ENCODE measurements at regions not wholly inside any gene's neighbourhood (a gene's known extent, or its start where the extent isn't known, plus 50 kb on each side); places are given as distances from the start of the nearest gene placed in this dataset.

- FAIRE-seq = no peak
These were observed 180.7 kb upstream of the POU3F3 start for GRCh38 chr2:104673225-104673624.

GRCh38 chr2:104678181-104678580, 175.7 kb upstream of the POU3F3 start:
- DNase-seq (ENCODE audit: low spot score) (no peak), FAIRE-seq (no peak)

More at GRCh38 chr2:104673225-104673624, 180.7 kb upstream of the POU3F3 start:
- DNase-seq (ENCODE audit: low spot score) = no peak

DNA sequence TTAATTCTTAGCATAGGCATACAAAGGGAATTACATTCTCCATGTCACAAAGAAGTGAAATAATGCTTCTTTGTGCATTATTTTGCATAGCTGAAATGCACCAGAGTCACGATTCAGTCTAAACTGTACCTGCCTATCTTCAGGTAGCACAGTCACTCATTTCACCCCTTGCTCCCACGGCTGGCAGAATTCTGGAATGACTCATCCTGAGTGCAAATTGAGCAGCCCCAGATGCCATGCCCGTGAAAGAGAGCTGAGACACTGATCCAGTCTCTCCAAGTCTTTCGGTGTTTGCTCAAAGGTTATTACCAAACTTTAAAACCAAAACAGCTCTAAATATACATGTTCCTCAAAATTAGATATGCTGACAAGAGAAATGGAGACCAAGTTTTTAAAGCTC, 168.3 kb upstream of the POU3F3 start:
- FAIRE-seq = no peak
- DNase-seq (ENCODE audit: low spot score) = peak; percentile 33

DNA sequence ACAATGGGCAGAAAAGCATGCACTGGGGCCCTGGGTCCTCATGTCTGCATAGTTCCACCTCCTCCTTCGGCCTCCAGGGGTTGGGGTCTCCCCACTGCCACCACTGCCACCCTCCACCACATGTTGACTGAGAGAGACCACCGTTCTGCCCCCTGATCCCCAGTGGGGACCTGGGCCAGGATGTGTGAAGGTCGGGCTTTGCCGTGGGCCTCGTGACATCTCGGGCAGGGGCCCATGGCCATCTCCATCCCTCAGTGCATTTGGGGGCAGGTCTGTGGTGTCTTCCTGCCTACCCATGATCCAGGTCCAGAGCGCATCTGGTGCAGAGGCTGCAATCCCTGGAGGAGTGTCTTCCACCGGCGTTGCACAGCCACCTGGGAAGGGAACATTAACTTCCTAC, 166.8 kb upstream of the POU3F3 start:
- no peak for DNase-seq (ENCODE audit: low spot score)
- FAIRE-seq = peak; percentile 17

GRCh38 chr2:104690255-104690984, 163.5 kb upstream of the POU3F3 start:
- no peak for FAIRE-seq
- DNase-seq (ENCODE audit: low spot score) = no peak

DNA sequence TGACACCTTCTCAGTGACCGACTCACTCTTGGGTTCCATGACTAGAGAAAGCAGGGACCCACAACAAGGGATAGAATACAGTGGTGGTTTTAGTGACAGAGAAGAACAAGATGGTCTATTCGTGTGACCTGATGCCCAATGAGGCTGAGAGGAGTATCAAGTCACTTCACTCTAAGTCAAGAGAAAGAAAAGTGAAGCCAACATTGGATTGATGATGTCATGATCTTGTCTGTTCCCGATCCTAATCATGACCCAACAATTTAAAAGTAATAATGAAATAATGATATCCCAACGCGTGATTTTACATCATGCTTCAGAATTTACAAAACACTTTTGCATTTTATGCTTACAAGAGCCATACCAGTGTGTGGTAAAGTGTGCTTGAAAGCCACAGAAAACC, 155.6 kb upstream of the POU3F3 start:
- FAIRE-seq = no peak
- no peak for DNase-seq (ENCODE audit: low spot score)

- FAIRE-seq (no peak), DNase-seq (ENCODE audit: low spot score) (no peak)
These were observed 152.5 kb upstream of the POU3F3 start for GRCh38 chr2:104701411-104701911.

- DNase-seq (ENCODE audit: low spot score) (no peak), FAIRE-seq (no peak)
These were observed 151.7 kb upstream of the POU3F3 start for GRCh38 chr2:104702031-104702850.

GRCh38 chr2:104703669-104704068, 150.2 kb upstream of the POU3F3 start:
- FAIRE-seq (peak; percentile 5), DNase-seq (ENCODE audit: low spot score) (no peak)

DNA sequence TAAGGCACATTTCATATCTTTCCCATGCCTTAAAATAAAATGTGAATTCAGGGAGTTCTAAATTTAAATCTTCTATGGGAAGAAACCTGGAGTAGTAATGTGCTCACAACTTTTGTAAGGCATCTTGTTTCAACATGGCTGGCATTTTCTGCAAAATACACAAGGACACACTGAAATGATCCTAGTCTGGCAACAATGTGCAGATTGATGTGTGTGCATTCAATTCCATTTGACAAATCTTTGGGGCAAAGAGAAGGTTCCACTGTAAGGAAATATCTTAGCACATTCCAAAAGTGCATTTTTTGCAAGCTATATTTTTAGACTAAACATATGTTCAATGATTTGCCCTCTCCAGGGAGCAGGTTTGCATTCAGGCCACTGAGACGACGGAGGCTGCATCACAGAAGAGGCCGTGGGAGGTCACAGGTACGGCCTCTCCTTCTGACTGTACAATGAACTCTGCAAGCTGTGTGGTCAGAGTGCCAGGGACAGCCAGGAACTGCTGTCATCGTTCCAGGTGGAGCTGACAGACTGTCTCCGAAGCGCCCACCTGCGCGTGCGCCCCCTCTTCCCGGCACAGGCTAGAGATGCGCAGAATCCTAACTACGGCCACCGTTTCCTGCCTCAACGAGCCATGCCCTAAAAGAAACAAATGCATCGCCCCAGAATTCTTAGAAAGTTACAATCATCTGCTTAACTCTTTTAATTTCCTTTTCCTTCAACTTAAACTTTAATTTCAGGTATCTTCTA, 149.2 kb upstream of the POU3F3 start:
- no peak for FAIRE-seq
- no peak for DNase-seq (ENCODE audit: low spot score)

GRCh38 chr2:104707056-104707455, 146.9 kb upstream of the POU3F3 start:
- DNase-seq (ENCODE audit: low spot score) (no peak), FAIRE-seq (no peak)

GRCh38 chr2:104708967-104709366, 144.9 kb upstream of the POU3F3 start:
- DNase-seq (ENCODE audit: low spot score) (no peak), FAIRE-seq (no peak)

GRCh38 chr2:104716061-104716460, 137.9 kb upstream of the POU3F3 start:
- FAIRE-seq (no peak), DNase-seq (ENCODE audit: low spot score) (no peak)

DNA sequence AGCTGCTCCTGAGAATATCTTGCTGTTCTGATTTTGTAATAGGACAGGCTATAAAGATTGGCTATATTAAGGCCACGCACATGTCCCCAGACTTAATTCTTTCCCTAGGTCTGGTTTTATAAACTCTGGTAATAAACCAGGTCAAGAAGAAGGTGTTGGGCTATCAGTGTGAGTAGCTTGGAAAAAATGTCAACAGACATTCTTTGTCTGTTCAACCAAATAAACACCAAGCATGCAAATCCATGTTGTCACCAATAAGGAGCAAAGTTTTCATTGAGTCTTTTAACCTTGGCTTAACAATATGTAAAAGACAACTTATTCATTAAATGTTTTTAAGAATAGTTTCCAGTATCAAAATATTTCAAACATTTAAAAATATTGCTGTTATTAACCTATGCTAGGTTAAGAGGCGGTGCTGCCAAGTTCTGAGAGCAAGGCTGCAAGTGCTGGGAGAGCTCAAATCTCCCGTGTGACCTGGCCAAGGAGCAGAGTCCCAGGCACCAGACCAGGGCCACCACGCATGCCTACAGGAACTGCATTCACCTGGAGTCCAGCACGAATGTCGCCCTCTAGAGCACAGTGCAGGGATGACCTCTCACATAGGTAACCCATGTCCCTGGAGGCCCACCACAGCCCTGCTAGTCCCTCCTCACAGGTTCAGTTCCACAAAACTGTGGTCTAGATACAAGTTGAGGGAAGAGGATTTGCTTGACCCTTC, 120.5 kb upstream of the POU3F3 start:
- peak; percentile 87 for FAIRE-seq
- DNase-seq (ENCODE audit: low spot score) = peak; percentile 46

DNA sequence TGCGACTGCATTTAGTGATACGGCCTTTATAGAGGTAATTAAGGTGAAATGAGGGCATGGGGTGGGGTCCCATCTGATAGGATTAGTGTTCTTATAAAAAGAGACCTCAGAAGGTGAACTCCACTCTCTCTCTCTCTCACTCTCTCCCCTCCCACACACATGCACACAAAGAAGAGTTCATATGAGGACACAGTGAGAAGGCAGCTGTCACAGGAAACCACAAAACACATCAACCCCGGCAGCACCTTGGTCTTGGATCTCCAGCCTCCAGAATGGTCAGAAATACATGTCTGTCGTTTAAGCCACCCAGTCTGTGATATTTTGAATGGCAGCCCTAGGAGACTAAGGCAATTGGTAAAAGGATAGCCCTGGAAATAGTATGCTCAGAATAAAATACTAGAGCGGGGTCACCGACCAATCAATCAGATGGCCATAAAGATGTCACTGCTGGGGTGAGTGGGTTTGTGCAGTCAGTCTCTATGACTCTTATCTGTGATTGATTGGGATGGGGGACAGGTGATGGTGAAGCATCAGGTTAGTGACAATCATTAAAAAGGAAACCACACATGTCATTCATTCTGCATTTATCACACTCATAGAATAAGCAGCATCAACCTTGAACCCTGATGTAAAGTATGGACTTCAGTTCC, 118.9 kb upstream of the POU3F3 start:
- FAIRE-seq (peak; percentile 87), DNase-seq (ENCODE audit: low spot score) (no peak)

DNA sequence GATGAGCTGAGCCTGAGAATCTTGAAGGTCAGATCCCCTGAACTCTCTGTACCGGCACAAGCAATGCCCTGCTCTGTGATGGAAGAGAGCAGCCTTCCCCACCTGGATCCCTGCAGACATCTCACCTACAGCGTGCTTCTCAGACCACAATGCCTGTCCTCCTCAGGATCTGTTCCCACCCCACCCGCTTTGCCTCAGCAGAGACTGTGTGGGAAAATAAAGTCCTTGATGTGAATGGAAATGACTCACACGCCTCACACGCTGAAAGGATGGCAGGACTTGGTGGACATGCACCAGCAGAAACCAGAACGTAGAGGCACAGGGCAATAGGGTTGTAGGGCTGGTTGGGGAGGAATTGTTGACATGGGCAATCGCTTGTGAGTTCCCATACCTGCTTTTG, 117.9 kb upstream of the POU3F3 start:
- DNase-seq (ENCODE audit: low spot score) (peak; percentile 38), FAIRE-seq (peak; percentile 48)

GRCh38 chr2:104741860-104742259, 112.1 kb upstream of the POU3F3 start:
- no peak for FAIRE-seq
- no peak for DNase-seq (ENCODE audit: low spot score)

DNA sequence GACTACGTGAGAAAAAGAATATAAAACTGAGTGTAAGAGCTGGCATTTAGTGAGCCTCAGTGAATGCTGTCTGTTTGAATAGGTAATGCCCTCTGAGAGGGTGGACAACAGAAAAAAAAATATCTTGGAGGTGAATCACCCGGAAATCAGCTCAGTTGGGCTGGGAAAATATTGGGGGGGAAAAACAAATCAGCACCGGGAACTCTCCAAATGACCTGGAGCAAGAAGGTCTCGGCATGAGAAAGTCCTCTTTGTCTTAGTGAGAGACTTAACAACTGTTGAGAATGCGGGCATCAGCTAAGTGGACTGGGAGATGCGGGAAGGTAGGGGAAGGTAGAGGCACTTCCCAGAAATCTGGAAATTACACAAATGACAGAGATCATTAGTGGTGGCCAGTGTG, 109.4 kb upstream of the POU3F3 start:
- FAIRE-seq = no peak

GRCh38 chr2:104745846-104746245, 108.1 kb upstream of the POU3F3 start:
- DNase-seq (ENCODE audit: low spot score) (no peak), FAIRE-seq (peak; percentile 32)

More for the DNA sequence above, 109.4 kb upstream of the POU3F3 start:
- DNase-seq (ENCODE audit: low spot score) = peak; percentile 63

DNA sequence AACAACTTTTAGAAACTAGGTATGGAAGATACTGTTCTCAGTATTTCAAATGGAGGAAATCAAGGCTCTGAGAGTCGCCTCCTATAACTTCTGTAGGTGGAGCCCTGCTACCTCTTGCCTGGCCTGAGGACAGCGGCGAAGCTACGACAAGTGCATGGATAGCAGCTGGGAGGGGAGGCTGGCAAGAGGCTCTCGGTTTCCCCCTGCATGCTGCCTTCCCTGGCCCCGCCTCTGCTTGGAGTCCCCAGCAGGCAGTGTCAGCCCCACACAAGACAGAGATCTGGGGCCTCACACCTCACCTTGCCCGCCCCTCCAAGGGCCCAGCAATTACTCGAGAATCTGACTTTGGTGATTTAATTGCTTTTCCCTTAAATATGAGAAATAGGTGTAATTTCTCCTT, 107.6 kb upstream of the POU3F3 start:
- FAIRE-seq (no peak), DNase-seq (ENCODE audit: low spot score) (no peak)

DNA sequence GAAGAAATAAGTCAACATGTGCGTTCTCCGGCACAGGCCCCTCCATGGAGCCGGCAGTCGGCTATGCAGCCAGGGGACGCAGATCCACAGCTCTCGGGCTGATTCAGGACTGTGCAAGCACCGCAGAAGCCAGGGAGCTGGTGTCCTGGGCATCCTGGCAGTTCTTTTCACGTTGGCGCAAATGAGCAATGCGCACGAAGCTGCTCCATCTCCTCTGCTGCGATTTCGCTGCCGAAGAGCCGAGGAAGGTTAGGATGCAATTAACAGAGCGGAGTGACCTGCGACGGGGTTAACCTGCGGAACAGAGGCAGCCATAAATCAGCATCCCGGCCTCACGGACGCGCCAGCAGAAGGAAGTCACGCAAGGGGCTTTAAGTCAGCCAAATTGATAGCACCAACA, 107.1 kb upstream of the POU3F3 start:
- FAIRE-seq = no peak
- no peak for DNase-seq (ENCODE audit: low spot score)
